ENCODE measurements at regions not wholly inside any gene's neighbourhood (a gene's known extent, or its start where the extent isn't known, plus 50 kb on each side); places are given as distances from the start of the nearest gene placed in this dataset.

DNA sequence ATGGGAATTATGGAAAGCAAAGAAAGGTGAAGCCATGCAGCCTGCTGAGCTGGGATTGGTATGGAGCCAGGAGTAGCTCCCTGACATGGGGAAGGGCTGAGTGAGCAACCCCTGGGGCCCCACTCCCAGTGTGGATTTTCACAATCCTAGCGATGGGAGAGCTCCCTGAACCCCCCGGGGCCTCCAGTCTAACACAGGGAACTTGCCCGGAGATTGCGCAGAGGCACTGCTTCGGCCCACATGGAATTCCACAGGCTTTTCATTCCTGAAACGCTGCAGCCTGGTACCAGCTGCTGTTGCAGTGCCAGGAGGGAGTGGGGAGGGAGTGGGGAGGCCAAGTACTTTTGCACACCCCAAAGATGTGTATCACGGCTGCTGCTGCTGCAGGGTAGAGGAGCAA is 110.4 kb upstream of the C21orf91 start (continued):
- no peak for TF ChIP-seq ZNF552 (CRISPR knock-in tag; IDR thresholded peaks at IDR 0.05; ENCODE audit: borderline replicate concordance)
- TF ChIP-seq, protein P1, sequence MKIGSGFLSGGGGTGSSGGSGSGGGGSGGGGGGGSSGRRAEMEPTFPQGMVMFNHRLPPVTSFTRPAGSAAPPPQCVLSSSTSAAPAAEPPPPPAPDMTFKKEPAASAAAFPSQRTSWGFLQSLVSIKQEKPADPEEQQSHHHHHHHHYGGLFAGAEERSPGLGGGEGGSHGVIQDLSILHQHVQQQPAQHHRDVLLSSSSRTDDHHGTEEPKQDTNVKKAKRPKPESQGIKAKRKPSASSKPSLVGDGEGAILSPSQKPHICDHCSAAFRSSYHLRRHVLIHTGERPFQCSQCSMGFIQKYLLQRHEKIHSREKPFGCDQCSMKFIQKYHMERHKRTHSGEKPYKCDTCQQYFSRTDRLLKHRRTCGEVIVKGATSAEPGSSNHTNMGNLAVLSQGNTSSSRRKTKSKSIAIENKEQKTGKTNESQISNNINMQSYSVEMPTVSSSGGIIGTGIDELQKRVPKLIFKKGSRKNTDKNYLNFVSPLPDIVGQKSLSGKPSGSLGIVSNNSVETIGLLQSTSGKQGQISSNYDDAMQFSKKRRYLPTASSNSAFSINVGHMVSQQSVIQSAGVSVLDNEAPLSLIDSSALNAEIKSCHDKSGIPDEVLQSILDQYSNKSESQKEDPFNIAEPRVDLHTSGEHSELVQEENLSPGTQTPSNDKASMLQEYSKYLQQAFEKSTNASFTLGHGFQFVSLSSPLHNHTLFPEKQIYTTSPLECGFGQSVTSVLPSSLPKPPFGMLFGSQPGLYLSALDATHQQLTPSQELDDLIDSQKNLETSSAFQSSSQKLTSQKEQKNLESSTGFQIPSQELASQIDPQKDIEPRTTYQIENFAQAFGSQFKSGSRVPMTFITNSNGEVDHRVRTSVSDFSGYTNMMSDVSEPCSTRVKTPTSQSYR (CRISPR knock-in tag; IDR thresholded peaks at IDR 0.05; ENCODE audit: borderline replicate concordance) = no peak
- TF ChIP-seq, protein P2, sequence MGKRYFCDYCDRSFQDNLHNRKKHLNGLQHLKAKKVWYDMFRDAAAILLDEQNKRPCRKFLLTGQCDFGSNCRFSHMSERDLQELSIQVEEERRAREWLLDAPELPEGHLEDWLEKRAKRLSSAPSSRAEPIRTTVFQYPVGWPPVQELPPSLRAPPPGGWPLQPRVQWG (CRISPR knock-in tag; IDR thresholded peaks at IDR 0.05; ENCODE audit: borderline replicate concordance, low read depth) = no peak
- no peak for TF ChIP-seq ZNF484 (CRISPR knock-in tag; IDR thresholded peaks at IDR 0.05; ENCODE audit: borderline replicate concordance, low read depth)

DNA sequence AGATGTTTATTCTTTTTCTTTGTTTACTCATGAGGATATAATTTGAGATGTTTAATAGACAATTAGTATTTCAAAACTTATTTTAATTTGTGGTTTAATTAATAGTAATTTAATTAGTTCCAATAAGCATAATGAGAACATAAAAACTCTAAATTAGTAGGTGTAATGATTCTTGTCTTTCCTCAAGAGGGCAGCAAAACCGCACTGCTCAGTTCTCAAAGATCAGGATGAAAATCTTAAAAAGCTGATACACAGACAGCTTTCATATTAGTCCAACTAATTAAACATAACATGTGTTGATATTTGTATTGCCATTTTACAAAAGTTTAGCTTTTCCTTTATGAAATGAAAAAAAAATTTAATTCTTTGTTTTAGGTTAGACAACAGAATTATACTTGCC is 106.7 kb upstream of the C21orf91 start:
- ChIA-PET CTCF (ENCODE audit: low intra/inter-chr PET ratio, low total read pairs) (interaction anchor here (2.6 kb wide), 1 partner anchor 247 kb away, joined by 30 read pairs; no protein-coding TSS in a partner anchor), POLR2A (no interaction called here)
- DNase-seq (ENCODE audit: low spot score) = peak; percentile 20
- FAIRE-seq = no peak
- ATAC-seq = no peak
- TF ChIP-seq ZFAT (CRISPR knock-in tag; conservative IDR thresholded peaks at IDR 0.05) (no peak), STAG1 (CRISPR knock-in tag; IDR thresholded peaks at IDR 0.05) (0 out of 2 replicates have a peak, but pooled peaks have one; percentile 11), ZNF430 (CRISPR knock-in tag; IDR thresholded peaks at IDR 0.05) (no peak)
- TF ChIP-seq, protein P3, sequence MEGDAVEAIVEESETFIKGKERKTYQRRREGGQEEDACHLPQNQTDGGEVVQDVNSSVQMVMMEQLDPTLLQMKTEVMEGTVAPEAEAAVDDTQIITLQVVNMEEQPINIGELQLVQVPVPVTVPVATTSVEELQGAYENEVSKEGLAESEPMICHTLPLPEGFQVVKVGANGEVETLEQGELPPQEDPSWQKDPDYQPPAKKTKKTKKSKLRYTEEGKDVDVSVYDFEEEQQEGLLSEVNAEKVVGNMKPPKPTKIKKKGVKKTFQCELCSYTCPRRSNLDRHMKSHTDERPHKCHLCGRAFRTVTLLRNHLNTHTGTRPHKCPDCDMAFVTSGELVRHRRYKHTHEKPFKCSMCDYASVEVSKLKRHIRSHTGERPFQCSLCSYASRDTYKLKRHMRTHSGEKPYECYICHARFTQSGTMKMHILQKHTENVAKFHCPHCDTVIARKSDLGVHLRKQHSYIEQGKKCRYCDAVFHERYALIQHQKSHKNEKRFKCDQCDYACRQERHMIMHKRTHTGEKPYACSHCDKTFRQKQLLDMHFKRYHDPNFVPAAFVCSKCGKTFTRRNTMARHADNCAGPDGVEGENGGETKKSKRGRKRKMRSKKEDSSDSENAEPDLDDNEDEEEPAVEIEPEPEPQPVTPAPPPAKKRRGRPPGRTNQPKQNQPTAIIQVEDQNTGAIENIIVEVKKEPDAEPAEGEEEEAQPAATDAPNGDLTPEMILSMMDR (CRISPR knock-in tag; IDR thresholded peaks at IDR 0.05) = 0 out of 2 replicates have a peak, but pooled peaks have one; percentile 25
- TF ChIP-seq, protein P4, sequence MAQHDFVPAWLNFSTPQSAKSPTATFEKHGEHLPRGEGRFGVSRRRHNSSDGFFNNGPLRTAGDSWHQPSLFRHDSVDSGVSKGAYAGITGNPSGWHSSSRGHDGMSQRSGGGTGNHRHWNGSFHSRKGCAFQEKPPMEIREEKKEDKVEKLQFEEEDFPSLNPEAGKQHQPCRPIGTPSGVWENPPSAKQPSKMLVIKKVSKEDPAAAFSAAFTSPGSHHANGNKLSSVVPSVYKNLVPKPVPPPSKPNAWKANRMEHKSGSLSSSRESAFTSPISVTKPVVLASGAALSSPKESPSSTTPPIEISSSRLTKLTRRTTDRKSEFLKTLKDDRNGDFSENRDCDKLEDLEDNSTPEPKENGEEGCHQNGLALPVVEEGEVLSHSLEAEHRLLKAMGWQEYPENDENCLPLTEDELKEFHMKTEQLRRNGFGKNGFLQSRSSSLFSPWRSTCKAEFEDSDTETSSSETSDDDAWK (CRISPR knock-in tag; IDR thresholded peaks at IDR 0.05) = no peak
- WGBS (ENCODE audit: low lambda C conversion rate) = 0% methylated on average over 1 of the region's 1 CpG
- no peaks in the 10 kb centered on the region for H3K79me2 ChIP-seq (ENCODE audit: insufficient read depth, low read length)
- H2AFZ ChIP-seq (ENCODE audit: low read length) = no peak overlapping the region
- H4K20me1 ChIP-seq (ENCODE audit: insufficient read depth, low read length) = no peaks in the 10 kb centered on the region
- no TSS peak for BruUV-seq (replicated peaks)
- H3K4me3 ChIP-seq (replicated peaks in 1 of 3; ENCODE audit: insufficient read depth in 1 of 3, low read depth in 2 of 3, low read length in 3 of 3) = no peak overlapping the region
- intact Hi-C loops (cut with micrococcal nuclease; ENCODE audit: unreplicated experiment) (loop anchor here (1.0 kb wide), 1 partner anchor 247 kb away; no protein-coding TSS in a partner anchor), in situ Hi-C loops (cut with HindIII; ENCODE audit: extremely low pct_ligation_motif_present, low pct_unique_long_range_greater_than_20kb) (loop anchor here (5.0 kb wide), 1 partner anchor 249 kb away; no protein-coding TSS in a partner anchor)
- H3K9me3 ChIP-seq (ENCODE audit: low read length) = no peaks in the 10 kb centered on the region
- no peaks in the 10 kb centered on the region for H3K36me3 ChIP-seq (replicated peaks in 1 of 2; ENCODE audit: control insufficient read depth in 1 of 2, insufficient read depth in 2 of 2, low read length in 2 of 2)
- H3K27me3 ChIP-seq (ENCODE audit: control insufficient read depth in 1 of 2, insufficient read depth in 2 of 2, low read length in 2 of 2) = no peaks in the 10 kb centered on the region
- H3K4me2 ChIP-seq (ENCODE audit: low read depth, low read length) = no peak overlapping the region
- no peak overlapping the region for H3K9ac ChIP-seq (ENCODE audit: insufficient read depth, low read depth, low read length)
- H3K4me1 ChIP-seq (ENCODE audit: insufficient read depth, low read length) = no peaks in the 10 kb centered on the region
- no peak overlapping the region for H3K27ac ChIP-seq (ENCODE audit: extremely low read length, insufficient read depth, low read length)

All from HepG2 (cell line).